NAMALWA (cell line): ENCODE measurements at regions not wholly inside any gene's neighbourhood (a gene's known extent, or its start where the extent isn't known, plus 50 kb on each side); places are given as distances from the start of the nearest gene placed in this dataset.

ENCODE experiments used
- DNase-seq: peaks from one replicate; pipeline ENCODE4 v3.0.0-alpha.2; 2015; ENCODE audit warnings: low spot score

DNA sequence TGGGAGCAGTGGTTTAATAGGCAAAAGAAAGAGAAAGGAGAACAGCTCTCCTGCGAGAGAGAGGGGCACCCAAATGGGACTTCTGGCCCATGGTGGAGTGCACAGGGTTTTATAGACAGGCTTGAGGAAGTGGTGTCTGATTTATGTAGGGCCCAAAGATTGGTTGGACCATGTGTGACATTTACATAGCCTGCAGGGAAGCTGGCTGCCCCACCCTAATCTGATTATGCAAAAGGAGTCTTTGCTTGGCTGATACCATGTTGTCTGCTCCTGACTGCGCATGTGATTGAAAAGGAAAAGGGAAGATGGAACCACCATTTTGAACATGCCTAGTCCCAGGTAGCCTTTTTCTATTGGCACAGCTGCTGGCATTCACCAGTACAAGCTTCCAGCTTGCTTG lies 100.0 kb upstream of the DIPK2B start:
- no peak for DNase-seq

DNA sequence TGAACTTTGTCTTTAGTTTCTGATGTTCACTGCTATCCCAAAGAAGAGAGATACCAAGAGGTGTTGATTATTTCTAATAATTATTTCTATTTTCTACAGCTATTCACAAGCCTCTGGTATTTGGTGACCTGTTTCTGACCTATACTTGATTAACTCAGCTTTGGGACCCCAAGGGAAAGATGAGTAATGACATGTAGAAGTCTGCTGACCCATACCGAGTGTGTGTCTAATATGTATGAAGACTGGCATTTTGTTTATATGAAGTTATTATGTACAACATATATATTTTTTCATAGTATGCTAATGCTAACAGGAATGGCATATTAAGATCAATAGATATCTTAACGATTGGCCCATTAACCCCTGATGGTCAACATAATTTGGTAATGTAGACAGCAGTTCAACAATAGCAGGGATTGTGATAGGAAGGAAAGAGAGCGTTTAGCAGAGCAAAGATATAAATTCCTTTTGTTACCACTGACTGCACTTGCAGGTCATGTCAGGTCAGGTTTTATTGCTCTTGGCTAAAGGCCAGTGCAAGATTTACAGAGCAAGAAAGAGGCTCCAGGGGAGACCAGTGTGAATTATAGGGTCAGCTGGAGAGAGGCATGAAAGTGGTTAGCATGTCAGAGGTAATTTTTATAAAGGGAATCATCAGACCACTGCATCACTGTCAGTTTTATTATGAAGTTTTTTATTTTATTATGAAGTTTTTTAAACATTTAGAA lies 94.7 kb upstream of the DIPK2B start:
- no peak for DNase-seq

GRCh38 chrX:45274576-45274975 lies 73.9 kb upstream of the DIPK2B start:
- DNase-seq: no peak

- no peak for DNase-seq
These were observed 66.3 kb upstream of the DIPK2B start for GRCh38 chrX:45267007-45267406.

- no peak for DNase-seq
These were observed 65.8 kb upstream of the DIPK2B start for GRCh38 chrX:45266456-45266855.

- DNase-seq: no peak
These were observed 64.2 kb upstream of the DIPK2B start for GRCh38 chrX:45264865-45265264.

DNA sequence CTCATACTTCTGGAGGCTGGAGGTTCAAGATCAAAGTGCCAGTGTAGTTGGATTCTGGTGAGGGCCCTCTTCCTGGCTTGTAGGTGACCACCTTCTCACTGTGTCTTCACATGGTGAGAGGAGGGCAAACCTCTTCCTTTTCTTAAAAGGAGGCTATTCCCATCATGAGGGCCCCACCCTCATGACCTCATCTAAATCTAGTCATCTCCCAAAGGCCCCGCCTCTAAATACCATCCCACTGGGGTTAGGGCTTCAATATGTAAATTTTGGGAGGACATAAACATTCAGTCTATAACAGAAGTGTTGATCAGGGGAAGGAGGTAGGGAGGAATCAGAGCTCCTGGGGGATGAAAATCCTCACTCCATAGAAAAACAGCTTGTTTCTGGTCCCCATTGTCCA lies 60.8 kb upstream of the DIPK2B start:
- DNase-seq: no peak

GRCh38 chrX:45261005-45261404 lies 60.3 kb upstream of the DIPK2B start:
- no peak for DNase-seq

GRCh38 chrX:45258731-45259402 lies 58.2 kb upstream of the DIPK2B start:
- no peak for DNase-seq
